ENCODE measurements at regions not wholly inside any gene's neighbourhood (a gene's known extent, or its start where the extent isn't known, plus 50 kb on each side); places are given as distances from the start of the nearest gene placed in this dataset.

GRCh38 chr6:164838068-164838615 lies 471.3 kb downstream of the C6orf118 start:
- TF ChIP-seq CTCF (IDR thresholded peaks at IDR 0.05) (no peak), POLR2A (IDR thresholded peaks at IDR 0.05) (no peak), POLR2AphosphoS5 (IDR thresholded peaks at IDR 0.05) (no peak)
